ENCODE measurements at regions not wholly inside any gene's neighbourhood (a gene's known extent, or its start where the extent isn't known, plus 50 kb on each side); places are given as distances from the start of the nearest gene placed in this dataset.

- Histone ChIP-seq H2AFZ (ENCODE audit: low read length) (no peak overlapping the region), H3K9me3 (ENCODE audit: low read length) (no peaks in the 10 kb centered on the region), H3K36me3 (ENCODE audit: insufficient read depth, low read length) (no peaks in the 10 kb centered on the region), H3K4me2 (ENCODE audit: low read length) (no peak overlapping the region), H3K9me2 (ENCODE audit: insufficient read depth, low read length) (no peaks in the 10 kb centered on the region), H3K27ac (ENCODE audit: low read depth, low read length, poor library complexity, severe bottlenecking) (no peak overlapping the region), H3K4me3 (ENCODE audit: low read depth, low read length, poor library complexity, severe bottlenecking) (no peak overlapping the region), H3K4me1 (ENCODE audit: insufficient read depth, low read length, poor library complexity, severe bottlenecking) (no peaks in the 10 kb centered on the region), H4K20me1 (ENCODE audit: insufficient read depth, low read length) (no peaks in the 10 kb centered on the region), H3K79me2 (ENCODE audit: insufficient read depth, low read depth, low read length) (no peaks in the 10 kb centered on the region)
- ChIA-PET POLR2A (interaction anchor here (0.7 kb wide), 1 partner anchor 15 kb away, joined by 4 read pairs; no protein-coding TSS in a partner anchor), CTCF (ENCODE audit: unreplicated experiment) (no interaction called here)
- TF ChIP-seq, protein P1, sequence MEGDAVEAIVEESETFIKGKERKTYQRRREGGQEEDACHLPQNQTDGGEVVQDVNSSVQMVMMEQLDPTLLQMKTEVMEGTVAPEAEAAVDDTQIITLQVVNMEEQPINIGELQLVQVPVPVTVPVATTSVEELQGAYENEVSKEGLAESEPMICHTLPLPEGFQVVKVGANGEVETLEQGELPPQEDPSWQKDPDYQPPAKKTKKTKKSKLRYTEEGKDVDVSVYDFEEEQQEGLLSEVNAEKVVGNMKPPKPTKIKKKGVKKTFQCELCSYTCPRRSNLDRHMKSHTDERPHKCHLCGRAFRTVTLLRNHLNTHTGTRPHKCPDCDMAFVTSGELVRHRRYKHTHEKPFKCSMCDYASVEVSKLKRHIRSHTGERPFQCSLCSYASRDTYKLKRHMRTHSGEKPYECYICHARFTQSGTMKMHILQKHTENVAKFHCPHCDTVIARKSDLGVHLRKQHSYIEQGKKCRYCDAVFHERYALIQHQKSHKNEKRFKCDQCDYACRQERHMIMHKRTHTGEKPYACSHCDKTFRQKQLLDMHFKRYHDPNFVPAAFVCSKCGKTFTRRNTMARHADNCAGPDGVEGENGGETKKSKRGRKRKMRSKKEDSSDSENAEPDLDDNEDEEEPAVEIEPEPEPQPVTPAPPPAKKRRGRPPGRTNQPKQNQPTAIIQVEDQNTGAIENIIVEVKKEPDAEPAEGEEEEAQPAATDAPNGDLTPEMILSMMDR (conservative IDR thresholded peaks at IDR 0.05; ENCODE audit: low read length), result no peak
- no peak for TF ChIP-seq EZH2phosphoT487 (IDR thresholded peaks at IDR 0.05; ENCODE audit: borderline replicate concordance, low read depth, low read length)
- DNase-seq (ENCODE audit: low spot score), result no peak
- no TSS peak for BruUV-seq (replicated peaks)
- intact Hi-C loops (cut with micrococcal nuclease; ENCODE audit: unreplicated experiment), result no loop called here
Observed at GRCh38 chr1:208597571-208597970, 353.4 kb upstream of the PLXNA2 start.

GRCh38 chr1:208598021-208598420 is 353.8 kb upstream of the PLXNA2 start:
- no peaks in the 10 kb centered on the region for H3K9me3 ChIP-seq (ENCODE audit: low read length)
- intact Hi-C loops (cut with micrococcal nuclease; ENCODE audit: unreplicated experiment), result no loop called here
- H3K9me2 ChIP-seq (ENCODE audit: insufficient read depth, low read length), result no peaks in the 10 kb centered on the region
- no peak overlapping the region for H3K4me3 ChIP-seq (ENCODE audit: low read depth, low read length, poor library complexity, severe bottlenecking)
- no peaks in the 10 kb centered on the region for H3K79me2 ChIP-seq (ENCODE audit: insufficient read depth, low read depth, low read length)
- no peak overlapping the region for H3K4me2 ChIP-seq (ENCODE audit: low read length)
- TF ChIP-seq EZH2phosphoT487 (IDR thresholded peaks at IDR 0.05; ENCODE audit: borderline replicate concordance, low read depth, low read length), result no peak
- TF ChIP-seq, protein P1 (conservative IDR thresholded peaks at IDR 0.05; ENCODE audit: low read length), result no peak
- no peaks in the 10 kb centered on the region for H4K20me1 ChIP-seq (ENCODE audit: insufficient read depth, low read length)
- ChIA-PET CTCF (ENCODE audit: unreplicated experiment) (no interaction called here), POLR2A (no interaction called here)
- H3K4me1 ChIP-seq (ENCODE audit: insufficient read depth, low read length, poor library complexity, severe bottlenecking), result no peaks in the 10 kb centered on the region
- no peak overlapping the region for H2AFZ ChIP-seq (ENCODE audit: low read length)
- no TSS peak for BruUV-seq (replicated peaks)
- H3K36me3 ChIP-seq (ENCODE audit: insufficient read depth, low read length), result no peaks in the 10 kb centered on the region
- no peak for DNase-seq (ENCODE audit: low spot score)
- H3K27ac ChIP-seq (ENCODE audit: low read depth, low read length, poor library complexity, severe bottlenecking), result no peak overlapping the region

- no peaks in the 10 kb centered on the region for H3K4me1 ChIP-seq (ENCODE audit: insufficient read depth, low read length, poor library complexity, severe bottlenecking)
- H3K9me3 ChIP-seq (ENCODE audit: low read length), result no peaks in the 10 kb centered on the region
- H3K4me3 ChIP-seq (ENCODE audit: low read depth, low read length, poor library complexity, severe bottlenecking), result no peak overlapping the region
- no peaks in the 10 kb centered on the region for H3K9me2 ChIP-seq (ENCODE audit: insufficient read depth, low read length)
- no peak for TF ChIP-seq EZH2phosphoT487 (IDR thresholded peaks at IDR 0.05; ENCODE audit: borderline replicate concordance, low read depth, low read length)
- TF ChIP-seq, protein P1 (conservative IDR thresholded peaks at IDR 0.05; ENCODE audit: low read length), result no peak
- no peak for DNase-seq (ENCODE audit: low spot score)
- BruUV-seq (replicated peaks), result no TSS peak
- H3K4me2 ChIP-seq (ENCODE audit: low read length), result no peak overlapping the region
- POLR2A ChIA-PET, result no interaction called here
- CTCF ChIA-PET (ENCODE audit: unreplicated experiment), result no interaction called here
- no peaks in the 10 kb centered on the region for H3K36me3 ChIP-seq (ENCODE audit: insufficient read depth, low read length)
- no peak overlapping the region for H3K27ac ChIP-seq (ENCODE audit: low read depth, low read length, poor library complexity, severe bottlenecking)
- intact Hi-C loops (cut with micrococcal nuclease; ENCODE audit: unreplicated experiment), result no loop called here
- no peak overlapping the region for H2AFZ ChIP-seq (ENCODE audit: low read length)
- no peaks in the 10 kb centered on the region for H3K79me2 ChIP-seq (ENCODE audit: insufficient read depth, low read depth, low read length)
- no peaks in the 10 kb centered on the region for H4K20me1 ChIP-seq (ENCODE audit: insufficient read depth, low read length)
Observed at GRCh38 chr1:208599063-208599462, 354.9 kb upstream of the PLXNA2 start.
